Left ventricle myocardium inferior (tissue), 1 donor: ENCODE measurements at regions not wholly inside any gene's neighbourhood (a gene's known extent, or its start where the extent isn't known, plus 50 kb on each side); places are given as distances from the start of the nearest gene placed in this dataset.

Experiments
- DNase-seq: peaks from one replicate; pipeline ENCODE4 v3.0.0-alpha.2; 2020
- H3K27ac ChIP-seq: fragments of 200-600 bp; replicated peaks from 2 replicates; pipeline ENCODE4 v1.8.0; 2021
- H3K27me3 ChIP-seq: fragments of 200-600 bp; 2 replicates; pipeline ENCODE4 v1.8.0; 2021; ENCODE audit warnings: low read depth
- H3K36me3 ChIP-seq: fragments of 200-600 bp; 2 replicates; pipeline ENCODE4 v1.8.0; 2021
- H3K4me1 ChIP-seq: fragments of 200-600 bp; 2 replicates; pipeline ENCODE4 v1.8.0; 2021
- H3K4me3 ChIP-seq: fragments of 200-600 bp; 2 replicates; pipeline ENCODE4 v1.8.0; 2021; ENCODE audit warnings: mild to moderate bottlenecking, moderate library complexity
- H3K9me3 ChIP-seq: fragments of 200-600 bp; replicated peaks from 2 replicates; pipeline ENCODE4 v1.8.0; 2021
- intact Hi-C: fragments of 100-400 bp; cut with micrococcal nuclease; formaldehyde crosslinking; loops from one replicate; pipeline ENCODE4 v1.11.0; 2022
- TF ChIP-seq, protein P1 (sequence below): fragments of 200-600 bp; IDR thresholded peaks from 2 replicates; pipeline ENCODE4 v1.8.0; 2021; ENCODE audit warnings: antibody characterized with exemption, mild to moderate bottlenecking, borderline replicate concordance
- donor health status: DM: no; HTN: yes; CAD: no; lungs with severe emphysema.

GRCh38 chr9:115393976-115394775 lies 276.2 kb upstream of the TNC start:
- Histone ChIP-seq H3K27ac (no peak overlapping the region), H3K4me1 (no peaks in the 10 kb centered on the region), H3K9me3 (no peaks in the 10 kb centered on the region), H3K36me3 (no peaks in the 10 kb centered on the region), H3K4me3 (no peak overlapping the region), H3K27me3 (no peaks in the 10 kb centered on the region)
- intact Hi-C loops, result no loop called here
- no peak for DNase-seq
- TF ChIP-seq, protein P1, sequence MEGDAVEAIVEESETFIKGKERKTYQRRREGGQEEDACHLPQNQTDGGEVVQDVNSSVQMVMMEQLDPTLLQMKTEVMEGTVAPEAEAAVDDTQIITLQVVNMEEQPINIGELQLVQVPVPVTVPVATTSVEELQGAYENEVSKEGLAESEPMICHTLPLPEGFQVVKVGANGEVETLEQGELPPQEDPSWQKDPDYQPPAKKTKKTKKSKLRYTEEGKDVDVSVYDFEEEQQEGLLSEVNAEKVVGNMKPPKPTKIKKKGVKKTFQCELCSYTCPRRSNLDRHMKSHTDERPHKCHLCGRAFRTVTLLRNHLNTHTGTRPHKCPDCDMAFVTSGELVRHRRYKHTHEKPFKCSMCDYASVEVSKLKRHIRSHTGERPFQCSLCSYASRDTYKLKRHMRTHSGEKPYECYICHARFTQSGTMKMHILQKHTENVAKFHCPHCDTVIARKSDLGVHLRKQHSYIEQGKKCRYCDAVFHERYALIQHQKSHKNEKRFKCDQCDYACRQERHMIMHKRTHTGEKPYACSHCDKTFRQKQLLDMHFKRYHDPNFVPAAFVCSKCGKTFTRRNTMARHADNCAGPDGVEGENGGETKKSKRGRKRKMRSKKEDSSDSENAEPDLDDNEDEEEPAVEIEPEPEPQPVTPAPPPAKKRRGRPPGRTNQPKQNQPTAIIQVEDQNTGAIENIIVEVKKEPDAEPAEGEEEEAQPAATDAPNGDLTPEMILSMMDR, result no peak

DNA sequence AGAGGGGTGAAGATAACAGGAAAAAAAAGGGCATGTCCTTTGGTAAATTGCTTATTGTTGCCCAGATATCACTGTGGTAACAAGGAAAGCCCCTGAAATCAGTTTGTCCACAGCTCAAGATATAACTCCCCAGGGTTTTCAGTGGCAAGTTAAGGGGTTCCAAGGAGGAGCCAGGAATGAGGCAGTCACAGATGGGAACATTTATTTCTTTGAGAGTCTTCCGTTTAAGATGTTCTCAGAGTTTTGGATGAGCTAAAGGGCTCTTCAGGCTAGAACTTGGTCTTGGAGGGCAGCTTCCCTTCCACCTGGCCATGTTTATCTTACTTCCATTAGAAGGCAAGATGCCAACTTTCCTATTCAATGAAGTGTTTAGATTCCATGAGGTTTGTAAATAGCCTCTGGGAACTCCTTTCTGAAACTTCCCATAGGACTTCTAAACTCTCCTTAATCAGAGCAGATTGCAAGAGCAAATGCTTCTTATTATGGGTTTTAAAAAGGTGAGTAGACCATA lies 277.6 kb upstream of the TNC start:
- H3K9me3 ChIP-seq, result no peaks in the 10 kb centered on the region
- no peaks in the 10 kb centered on the region for H3K4me1 ChIP-seq
- intact Hi-C loops, result no loop called here
- no peaks in the 10 kb centered on the region for H3K27me3 ChIP-seq
- TF ChIP-seq, protein P1, result no peak
- no peak overlapping the region for H3K27ac ChIP-seq
- H3K4me3 ChIP-seq, result no peak overlapping the region
- H3K36me3 ChIP-seq, result no peaks in the 10 kb centered on the region
- no peak for DNase-seq

- no peaks in the 10 kb centered on the region for H3K36me3 ChIP-seq
- H3K4me3 ChIP-seq, result no peak overlapping the region
- no peak overlapping the region for H3K27ac ChIP-seq
- intact Hi-C loops, result no loop called here
- H3K4me1 ChIP-seq, result no peaks in the 10 kb centered on the region
- TF ChIP-seq, protein P1, result no peak
- no peaks in the 10 kb centered on the region for H3K27me3 ChIP-seq
- DNase-seq, result no peak
- no peaks in the 10 kb centered on the region for H3K9me3 ChIP-seq
These were observed 278.1 kb upstream of the TNC start for GRCh38 chr9:115396071-115396529.

DNA sequence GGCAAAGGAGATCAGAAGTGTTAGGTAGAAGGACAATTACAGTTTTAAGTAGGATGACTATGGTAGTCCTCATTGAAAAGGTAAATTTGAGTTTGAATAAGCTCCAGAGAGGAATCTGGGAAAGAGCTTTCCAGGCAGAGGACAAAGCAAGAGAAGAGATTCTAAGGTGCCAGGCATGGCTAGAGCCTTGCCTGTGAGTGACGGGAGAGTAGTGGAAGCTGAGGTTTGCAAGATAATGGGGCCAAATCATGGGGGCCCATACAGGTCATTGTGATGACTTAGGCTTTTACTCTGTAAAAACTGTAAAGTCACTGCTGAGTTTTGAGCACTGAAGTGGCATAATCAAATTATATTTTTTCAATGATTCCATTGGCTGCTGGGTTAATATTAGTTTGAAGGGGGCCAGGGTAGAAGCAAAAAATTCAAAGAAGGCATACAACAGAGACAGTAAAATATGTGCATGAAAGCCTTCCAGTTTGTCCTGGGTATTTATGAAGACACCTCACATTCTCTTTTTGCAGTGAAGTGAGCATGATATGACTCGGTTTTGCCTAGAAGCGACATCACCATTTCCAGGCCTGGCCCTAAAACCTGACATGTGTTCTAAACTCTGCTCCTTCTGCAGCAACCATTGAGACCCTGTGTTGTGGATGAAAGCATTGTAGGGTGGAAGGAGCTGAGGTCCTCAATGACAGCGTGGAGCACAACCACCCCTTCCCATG lies 279.8 kb upstream of the TNC start:
- intact Hi-C loops, result no loop called here
- Histone ChIP-seq H3K27ac (no peak overlapping the region), H3K36me3 (no peaks in the 10 kb centered on the region), H3K9me3 (no peaks in the 10 kb centered on the region), H3K4me3 (no peak overlapping the region), H3K4me1 (no peaks in the 10 kb centered on the region), H3K27me3 (no peaks in the 10 kb centered on the region)
- TF ChIP-seq, protein P1, result no peak
- DNase-seq, result no peak

- H3K27me3 ChIP-seq, result no peaks in the 10 kb centered on the region
- no peak overlapping the region for H3K4me3 ChIP-seq
- no peaks in the 10 kb centered on the region for H3K4me1 ChIP-seq
- intact Hi-C loops, result no loop called here
- no peaks in the 10 kb centered on the region for H3K36me3 ChIP-seq
- H3K27ac ChIP-seq, result no peak overlapping the region
- TF ChIP-seq, protein P1, result no peak
- no peaks in the 10 kb centered on the region for H3K9me3 ChIP-seq
- no peak for DNase-seq
These were observed 280.3 kb upstream of the TNC start for GRCh38 chr9:115398313-115398650.
